ENCODE measurements at regions not wholly inside any gene's neighbourhood (a gene's known extent, or its start where the extent isn't known, plus 50 kb on each side); places are given as distances from the start of the nearest gene placed in this dataset.
"Not testable (repeated sequence)": the region's sequence is repeated elsewhere in the genome, so short reads cannot be mapped to it uniquely, and the experiment has no call there.

DNA sequence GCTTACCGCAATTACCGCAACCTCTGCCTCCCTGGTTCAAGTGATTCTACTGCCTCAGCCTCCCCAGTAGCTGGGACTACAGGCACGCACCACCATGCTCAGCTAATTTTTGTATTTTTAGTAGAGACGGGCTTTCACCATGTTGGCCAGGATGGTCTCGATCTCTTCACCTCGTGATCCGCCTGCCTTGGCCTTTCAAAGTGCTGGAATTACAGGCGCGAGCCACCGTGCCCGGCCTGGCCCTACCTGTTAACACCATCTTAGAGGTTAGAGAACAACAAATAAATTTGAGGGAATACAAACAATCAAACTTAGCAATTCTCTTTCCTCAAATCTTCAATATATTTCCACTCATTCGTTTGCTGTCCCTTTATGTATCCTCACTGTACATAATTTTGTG, 1810.5 kb upstream of the FLRT2 start:
- not testable (repeated sequence) for H3K9me3 Mint-ChIP-seq; DNase-seq; H3K27ac Mint-ChIP-seq; H3K36me3 Mint-ChIP-seq; ATAC-seq (ENCODE audit: low read depth in 2 of 2); H3K4me1 Mint-ChIP-seq; H3K4me3 Mint-ChIP-seq; H3K27me3 Mint-ChIP-seq

GRCh38 chr14:83733670-83734069, 1796.3 kb upstream of the FLRT2 start:
- peaks cover 0 to 13% (median 8%) of the 10 kb centered on the region in 7 donors for H3K9me3 Mint-ChIP-seq
- no peaks in the 10 kb centered on the region for H3K36me3 Mint-ChIP-seq
- ATAC-seq (ENCODE audit: low read depth in 2 of 2) (no peak), DNase-seq (no peak)
- no peak overlapping the region for H3K27ac Mint-ChIP-seq
- H3K27me3 Mint-ChIP-seq: no peaks in the 10 kb centered on the region
- no peak overlapping the region for H3K4me3 Mint-ChIP-seq
- H3K4me1 Mint-ChIP-seq: no peaks in the 10 kb centered on the region

DNA sequence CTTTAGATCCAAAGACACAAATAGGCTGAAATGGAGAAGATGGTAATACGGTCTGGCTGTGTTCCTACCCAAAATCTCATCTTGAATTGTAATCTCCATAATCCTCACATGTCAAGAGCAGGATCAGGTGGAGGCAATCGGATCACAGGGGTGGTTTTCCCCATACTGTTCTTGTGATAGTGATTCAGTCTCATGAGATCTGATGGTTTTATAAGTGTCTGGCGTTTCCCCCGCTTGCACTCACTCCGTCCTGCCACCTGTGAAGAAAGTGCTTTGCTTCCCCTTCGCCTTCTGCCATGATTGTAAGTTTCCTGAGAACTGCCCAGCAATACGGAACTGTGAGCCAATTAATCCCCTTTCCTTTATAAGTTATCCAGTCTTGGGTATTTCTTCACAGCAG, 1795.5 kb upstream of the FLRT2 start:
- Mint-ChIP-seq H3K27ac (no peak overlapping the region), H3K9me3 (peaks cover 0 to 11% (median 5%) of the 10 kb centered on the region in 7 donors), H3K27me3 (no peaks in the 10 kb centered on the region), H3K36me3 (no peaks in the 10 kb centered on the region), H3K4me1 (no peaks in the 10 kb centered on the region), H3K4me3 (no peak overlapping the region)
- DNase-seq (no peak), ATAC-seq (ENCODE audit: low read depth in 2 of 2) (no peak)

DNA sequence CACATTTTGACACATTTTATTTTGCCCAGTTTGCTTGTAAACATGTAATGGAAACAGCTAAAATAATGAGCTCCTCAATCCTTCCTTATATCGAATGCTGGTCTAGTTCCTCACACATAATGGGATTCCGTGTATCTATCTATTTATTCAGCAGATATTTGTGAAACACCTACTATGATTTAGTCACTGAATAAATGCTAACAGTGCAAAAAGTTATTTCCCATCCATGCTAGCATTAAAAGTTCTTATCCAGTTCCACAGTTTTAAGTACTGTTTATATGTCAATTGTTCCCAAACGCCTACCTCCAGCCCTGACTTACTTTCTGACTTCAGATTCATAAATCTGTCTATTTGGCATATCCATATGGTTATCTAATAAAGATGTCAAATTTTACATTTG, 1788.7 kb upstream of the FLRT2 start:
- Mint-ChIP-seq H3K4me1 (no peaks in the 10 kb centered on the region), H3K27me3 (no peaks in the 10 kb centered on the region), H3K9me3 (peaks cover 0 to 8% (median 3%) of the 10 kb centered on the region in 7 donors), H3K4me3 (no peak overlapping the region), H3K27ac (no peak overlapping the region), H3K36me3 (no peaks in the 10 kb centered on the region)
- no peak for DNase-seq
- no peak for ATAC-seq (ENCODE audit: low read depth in 2 of 2)

- no peaks in the 10 kb centered on the region for H3K4me1 Mint-ChIP-seq
- H3K27me3 Mint-ChIP-seq: no peaks in the 10 kb centered on the region
- no peak overlapping the region for H3K4me3 Mint-ChIP-seq
- H3K27ac Mint-ChIP-seq: no peak overlapping the region
- H3K9me3 Mint-ChIP-seq: peaks cover 0 to 10% (median 3%) of the 10 kb centered on the region in 7 donors
- no peaks in the 10 kb centered on the region for H3K36me3 Mint-ChIP-seq
- ATAC-seq (ENCODE audit: low read depth in 2 of 2): no peak
- DNase-seq: no peak
Measured at GRCh38 chr14:83744224-83744623, 1785.7 kb upstream of the FLRT2 start.

DNA sequence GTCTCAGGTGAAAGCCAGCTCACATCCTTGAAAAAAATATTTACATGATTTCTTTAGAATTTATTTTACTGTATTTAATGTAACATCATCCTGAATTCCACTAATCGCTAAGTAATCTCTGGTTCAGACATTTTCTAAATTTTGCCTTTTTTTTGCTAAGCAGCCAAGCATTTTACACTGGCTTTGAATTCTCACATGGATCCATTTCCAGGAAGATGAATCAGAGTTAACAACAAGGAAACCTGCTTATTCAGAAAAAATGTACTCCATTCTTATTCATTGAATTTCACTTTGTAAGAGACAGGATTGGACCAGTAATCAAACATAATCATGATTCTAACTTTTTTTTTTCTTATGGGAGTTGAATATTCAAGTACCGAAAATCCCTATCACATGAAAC, 1785.1 kb upstream of the FLRT2 start:
- no peak overlapping the region for H3K27ac Mint-ChIP-seq
- no peaks in the 10 kb centered on the region for H3K27me3 Mint-ChIP-seq
- DNase-seq: no peak
- no peaks in the 10 kb centered on the region for H3K36me3 Mint-ChIP-seq
- H3K9me3 Mint-ChIP-seq: peaks cover 0 to 15% (median 3%) of the 10 kb centered on the region in 7 donors
- H3K4me1 Mint-ChIP-seq: no peaks in the 10 kb centered on the region
- H3K4me3 Mint-ChIP-seq: no peak overlapping the region
- no peak for ATAC-seq (ENCODE audit: low read depth in 2 of 2)

DNA sequence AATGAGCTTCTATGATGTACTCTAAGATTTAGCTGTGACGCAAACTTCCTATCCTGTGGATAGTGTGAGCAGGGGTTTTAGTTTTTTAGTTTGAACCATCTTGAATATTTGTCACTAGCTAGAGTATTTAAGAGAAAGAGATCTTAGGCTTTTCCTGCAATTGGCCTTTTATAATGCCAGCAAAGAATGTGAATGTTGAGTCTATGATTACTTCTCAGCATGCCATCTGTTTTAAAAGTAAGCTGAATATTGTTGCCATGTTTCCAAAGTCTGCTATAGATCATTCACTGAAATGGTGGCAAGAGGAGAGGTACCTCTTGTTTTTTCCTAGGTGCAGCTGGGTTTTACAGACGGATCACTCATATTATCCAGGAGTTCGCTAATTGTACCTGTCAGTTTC, 1783.6 kb upstream of the FLRT2 start:
- no peak for DNase-seq
- Mint-ChIP-seq H3K27ac (no peak overlapping the region), H3K9me3 (peaks cover 0 to 17% (median 1%) of the 10 kb centered on the region in 7 donors), H3K4me1 (no peaks in the 10 kb centered on the region), H3K27me3 (no peaks in the 10 kb centered on the region), H3K4me3 (no peak overlapping the region), H3K36me3 (no peaks in the 10 kb centered on the region)
- ATAC-seq (ENCODE audit: low read depth in 2 of 2): no peak

- ATAC-seq (ENCODE audit: low read depth in 2 of 2) (no peak), DNase-seq (no peak)
- H3K4me3 Mint-ChIP-seq: no peak overlapping the region
- peaks cover 0 to 5% (median 0%) of the 10 kb centered on the region in 7 donors for H3K9me3 Mint-ChIP-seq
- no peaks in the 10 kb centered on the region for H3K36me3 Mint-ChIP-seq
- no peak overlapping the region for H3K27ac Mint-ChIP-seq
- no peaks in the 10 kb centered on the region for H3K4me1 Mint-ChIP-seq
- H3K27me3 Mint-ChIP-seq: no peaks in the 10 kb centered on the region
Measured at GRCh38 chr14:83757916-83758315, 1772.0 kb upstream of the FLRT2 start.

DNA sequence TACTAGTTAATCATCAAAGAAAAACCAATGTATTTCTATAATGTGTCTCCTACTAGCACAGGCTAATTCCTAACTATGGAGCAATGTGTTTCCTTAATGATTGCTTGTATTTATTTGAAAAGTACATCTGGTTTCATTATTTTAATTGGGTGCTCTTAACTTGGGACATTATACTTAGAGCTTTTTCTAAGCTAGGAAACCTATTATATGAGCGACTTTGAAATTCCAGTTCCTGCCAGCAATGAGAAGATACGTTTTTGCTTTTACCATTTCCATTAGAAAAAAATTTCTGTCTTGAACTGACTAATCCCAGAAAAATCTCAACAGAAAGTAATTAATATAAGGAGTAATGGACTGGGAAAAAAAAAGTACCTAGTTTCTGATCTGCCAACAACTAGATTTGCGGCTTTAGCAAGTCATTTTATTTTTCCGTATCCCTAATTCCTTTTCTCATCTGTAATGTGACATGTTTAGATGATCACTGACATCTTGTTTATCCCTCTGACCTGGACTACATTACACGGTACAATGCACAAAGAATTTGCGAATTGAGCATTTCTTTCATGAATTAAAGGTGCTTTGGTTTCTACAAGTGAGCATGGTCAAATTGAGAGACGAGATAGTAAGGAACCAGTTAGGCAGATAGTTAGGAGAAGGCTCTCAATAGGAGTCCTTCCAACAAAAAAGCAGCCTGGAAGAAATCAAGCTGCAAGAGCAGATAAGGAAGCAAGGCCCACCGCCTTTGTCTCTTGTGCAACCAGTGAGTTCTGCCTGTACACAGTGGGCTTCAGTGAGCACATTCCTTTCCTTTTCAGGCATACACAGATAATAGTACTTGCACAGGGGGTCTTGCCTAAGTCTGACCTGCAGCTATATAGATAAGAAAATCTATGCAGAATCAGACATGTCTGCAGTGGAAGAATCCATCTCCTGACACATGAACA, 1765.0 kb upstream of the FLRT2 start:
- no peak for DNase-seq
- H3K4me3 Mint-ChIP-seq: no peak overlapping the region
- ATAC-seq (ENCODE audit: low read depth in 2 of 2): no peak
- H3K36me3 Mint-ChIP-seq: no peaks in the 10 kb centered on the region
- no peaks in the 10 kb centered on the region for H3K27me3 Mint-ChIP-seq
- H3K9me3 Mint-ChIP-seq: peaks cover 0 to 14% (median 2%) of the 10 kb centered on the region in 7 donors
- no peaks in the 10 kb centered on the region for H3K4me1 Mint-ChIP-seq
- H3K27ac Mint-ChIP-seq: no peak overlapping the region

DNA sequence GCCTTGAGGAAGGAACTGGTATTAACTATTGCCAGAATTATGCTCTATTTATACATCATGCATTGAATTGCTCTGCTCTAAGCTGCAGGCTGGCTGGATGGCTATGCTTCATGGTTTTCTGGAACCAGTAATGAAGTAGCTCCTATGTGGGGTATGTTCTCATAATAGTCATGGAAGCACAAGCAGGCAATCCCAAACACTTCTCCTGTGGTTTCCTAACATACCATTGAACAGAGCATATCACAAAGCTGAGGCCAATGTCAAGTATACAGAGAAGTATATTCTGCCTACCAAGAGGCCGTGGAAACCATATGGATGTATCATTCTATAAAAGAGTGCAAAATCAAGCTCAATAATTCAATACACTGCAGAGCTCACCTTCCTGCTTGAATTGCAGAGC, 1752.4 kb upstream of the FLRT2 start:
- no peak for ATAC-seq (ENCODE audit: low read depth in 2 of 2)
- no peak for DNase-seq
- Mint-ChIP-seq H3K9me3 (peaks cover 0 to 5% (median 0%) of the 10 kb centered on the region in 7 donors), H3K27ac (no peak overlapping the region), H3K4me3 (no peak overlapping the region), H3K4me1 (no peaks in the 10 kb centered on the region), H3K36me3 (no peaks in the 10 kb centered on the region), H3K27me3 (no peaks in the 10 kb centered on the region)

DNA sequence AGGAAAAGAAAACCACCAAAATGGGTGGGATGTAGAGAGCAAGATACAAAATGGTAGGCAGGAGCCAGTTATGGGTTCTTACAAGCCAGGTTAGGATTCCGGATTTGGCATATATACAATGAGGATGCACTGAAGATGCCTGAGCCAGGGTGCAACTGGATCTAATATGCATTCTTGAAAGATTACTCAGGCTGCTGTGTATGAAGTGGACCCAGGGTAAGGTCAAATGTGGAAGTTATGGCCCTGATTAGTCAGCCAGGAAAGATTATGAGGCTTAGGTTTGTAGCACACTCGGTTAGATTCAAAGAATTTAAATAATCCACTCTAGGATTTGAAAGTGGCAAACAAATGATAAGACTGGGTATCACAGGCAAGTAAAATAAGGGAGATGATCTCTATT, 1750.7 kb upstream of the FLRT2 start:
- Mint-ChIP-seq H3K36me3 (no peaks in the 10 kb centered on the region), H3K27ac (no peak overlapping the region), H3K9me3 (peaks cover 0 to 5% (median 0%) of the 10 kb centered on the region in 7 donors), H3K27me3 (no peaks in the 10 kb centered on the region), H3K4me3 (no peak overlapping the region), H3K4me1 (no peaks in the 10 kb centered on the region)
- DNase-seq (no peak), ATAC-seq (ENCODE audit: low read depth in 2 of 2) (no peak)

GRCh38 chr14:83780321-83780720, 1749.6 kb upstream of the FLRT2 start:
- H3K36me3 Mint-ChIP-seq: no peaks in the 10 kb centered on the region
- H3K27me3 Mint-ChIP-seq: no peaks in the 10 kb centered on the region
- H3K4me3 Mint-ChIP-seq: no peak overlapping the region

DNA sequence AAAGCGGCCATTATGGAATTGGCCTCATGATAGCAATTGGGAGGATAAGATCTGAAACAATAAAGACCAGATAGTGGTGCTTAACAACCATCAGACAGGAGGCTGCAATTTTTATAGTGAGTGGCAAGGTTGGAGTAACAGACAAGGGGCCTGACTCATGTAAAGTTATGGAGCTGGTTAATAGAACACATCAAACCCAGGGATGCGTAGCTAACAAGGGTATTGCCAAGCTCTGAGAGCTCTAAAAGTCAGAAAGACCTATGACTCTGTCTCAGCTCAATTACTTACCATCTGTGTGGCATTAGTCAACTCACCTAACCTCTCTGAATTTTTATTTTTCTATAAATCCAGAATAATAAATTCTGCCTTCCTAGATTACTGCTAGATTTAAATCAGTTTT, 1731.5 kb upstream of the FLRT2 start:
- Mint-ChIP-seq H3K36me3 (no peaks in the 10 kb centered on the region), H3K4me3 (no peak overlapping the region), H3K27ac (no peak overlapping the region), H3K4me1 (no peaks in the 10 kb centered on the region), H3K27me3 (no peaks in the 10 kb centered on the region), H3K9me3 (peaks cover 0 to 19% (median 0%) of the 10 kb centered on the region in 7 donors)
- DNase-seq (no peak), ATAC-seq (ENCODE audit: low read depth in 2 of 2) (no peak)

More at GRCh38 chr14:83780321-83780720, 1749.6 kb upstream of the FLRT2 start:
- Mint-ChIP-seq H3K27ac (no peak overlapping the region), H3K4me1 (no peaks in the 10 kb centered on the region), H3K9me3 (peaks cover 0 to 5% (median 0%) of the 10 kb centered on the region in 7 donors)
- ATAC-seq (ENCODE audit: low read depth in 2 of 2) (no peak), DNase-seq (no peak)

DNA sequence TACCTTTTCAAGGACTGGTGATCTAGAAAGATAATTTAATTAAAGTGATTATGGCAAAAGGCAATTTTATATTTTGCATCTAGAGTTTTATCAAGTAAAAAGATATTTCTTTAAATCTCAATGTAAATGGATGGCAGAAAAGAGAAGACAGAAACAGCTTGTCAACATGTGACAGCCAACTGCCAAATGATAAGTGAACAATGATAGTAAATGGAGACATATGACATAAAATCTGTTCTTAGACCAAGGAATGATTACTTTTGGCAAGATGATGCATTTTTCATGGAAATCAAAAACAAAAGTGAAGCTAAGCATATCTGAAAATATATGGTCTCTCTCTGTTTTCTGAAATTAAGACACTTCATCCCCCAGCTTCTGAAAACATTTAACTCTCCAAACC, 1730.7 kb upstream of the FLRT2 start:
- H3K9me3 Mint-ChIP-seq: peaks cover 0 to 16% (median 0%) of the 10 kb centered on the region in 7 donors
- H3K27ac Mint-ChIP-seq: no peak overlapping the region
- DNase-seq: no peak
- H3K4me1 Mint-ChIP-seq: no peaks in the 10 kb centered on the region
- H3K36me3 Mint-ChIP-seq: no peaks in the 10 kb centered on the region
- H3K27me3 Mint-ChIP-seq: no peaks in the 10 kb centered on the region
- H3K4me3 Mint-ChIP-seq: no peak overlapping the region
- no peak for ATAC-seq (ENCODE audit: low read depth in 2 of 2)
